NCI-H82 treated with DMSO at 0.1 percent for 48 hours (cell line): ENCODE measurements at regions not wholly inside any gene's neighbourhood (a gene's known extent, or its start where the extent isn't known, plus 50 kb on each side); places are given as distances from the start of the nearest gene placed in this dataset.

Experiments
- DNase-seq: peaks from one replicate; lab custom pipeline; 2025; ENCODE audit not compliant: unreplicated experiment; lab: John Stamatoyannopoulos, UW

- no peak for DNase-seq
These were observed 57.8 kb downstream of the PRLHR start for GRCh38 chr10:118537623-118538022.

- DNase-seq = no peak
These were observed 61.3 kb downstream of the PRLHR start for GRCh38 chr10:118534136-118534535.

GRCh38 chr10:118531105-118531852 is 64.2 kb downstream of the PRLHR start:
- no peak for DNase-seq

- no peak for DNase-seq
These were observed 67.0 kb downstream of the PRLHR start for GRCh38 chr10:118528426-118528825.

- DNase-seq = no peak
These were observed 71.7 kb downstream of the PRLHR start for GRCh38 chr10:118523775-118524174.

- DNase-seq = no peak
These were observed 72.5 kb downstream of the PRLHR start for GRCh38 chr10:118522791-118523498.

GRCh38 chr10:118521415-118522117 is 73.9 kb downstream of the PRLHR start:
- DNase-seq = no peak

- DNase-seq = no peak
These were observed 75.2 kb downstream of the PRLHR start for GRCh38 chr10:118520116-118520742.

GRCh38 chr10:118518095-118518494 is 77.4 kb downstream of the PRLHR start:
- no peak for DNase-seq

- DNase-seq = no peak
These were observed 78.7 kb downstream of the PRLHR start for GRCh38 chr10:118516716-118517115.

GRCh38 chr10:118513174-118513573 is 82.3 kb downstream of the PRLHR start:
- no peak for DNase-seq

GRCh38 chr10:118511711-118512110 is 83.7 kb downstream of the PRLHR start:
- no peak for DNase-seq

GRCh38 chr10:118508863-118509262 is 86.6 kb downstream of the PRLHR start:
- no peak for DNase-seq

- DNase-seq = no peak
These were observed 87.1 kb downstream of the PRLHR start for GRCh38 chr10:118508355-118508754.

- no peak for DNase-seq
These were observed 88.5 kb downstream of the PRLHR start for GRCh38 chr10:118506671-118507590.

GRCh38 chr10:118505363-118505762 is 90.1 kb downstream of the PRLHR start:
- no peak for DNase-seq

GRCh38 chr10:118504467-118505205 is 90.8 kb downstream of the PRLHR start:
- no peak for DNase-seq

- DNase-seq = no peak
These were observed 91.4 kb downstream of the PRLHR start for GRCh38 chr10:118504044-118504443.

- DNase-seq = no peak
These were observed 92.3 kb downstream of the PRLHR start for GRCh38 chr10:118503192-118503591.
